NCI-H1048 (cell line): ENCODE measurements at regions not wholly inside any gene's neighbourhood (a gene's known extent, or its start where the extent isn't known, plus 50 kb on each side); places are given as distances from the start of the nearest gene placed in this dataset.

Experiments used
- DNase-seq: peaks from one replicate; lab custom pipeline; 2025; lab: John Stamatoyannopoulos, UW

DNA sequence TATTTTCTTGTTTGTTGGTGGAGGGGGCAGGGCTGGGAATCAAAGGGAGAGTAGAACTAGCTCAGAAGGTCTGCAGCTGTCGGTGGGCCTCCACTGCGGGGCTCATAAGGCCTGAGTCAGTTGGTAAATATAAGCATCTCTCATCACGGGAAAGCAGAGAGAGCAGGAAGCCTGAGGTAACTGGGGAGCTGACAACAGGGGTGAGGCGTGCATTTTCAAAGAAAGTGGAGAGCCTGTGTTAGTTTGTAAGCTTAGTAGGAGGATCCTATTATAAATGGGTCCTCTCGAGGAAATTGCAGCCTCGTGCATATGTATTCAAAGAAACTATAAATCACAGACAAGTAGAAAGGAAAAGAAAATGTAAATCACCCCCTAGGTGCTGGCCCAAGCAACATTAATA is 221.0 kb upstream of the CDH13 start:
- no peak for DNase-seq

DNA sequence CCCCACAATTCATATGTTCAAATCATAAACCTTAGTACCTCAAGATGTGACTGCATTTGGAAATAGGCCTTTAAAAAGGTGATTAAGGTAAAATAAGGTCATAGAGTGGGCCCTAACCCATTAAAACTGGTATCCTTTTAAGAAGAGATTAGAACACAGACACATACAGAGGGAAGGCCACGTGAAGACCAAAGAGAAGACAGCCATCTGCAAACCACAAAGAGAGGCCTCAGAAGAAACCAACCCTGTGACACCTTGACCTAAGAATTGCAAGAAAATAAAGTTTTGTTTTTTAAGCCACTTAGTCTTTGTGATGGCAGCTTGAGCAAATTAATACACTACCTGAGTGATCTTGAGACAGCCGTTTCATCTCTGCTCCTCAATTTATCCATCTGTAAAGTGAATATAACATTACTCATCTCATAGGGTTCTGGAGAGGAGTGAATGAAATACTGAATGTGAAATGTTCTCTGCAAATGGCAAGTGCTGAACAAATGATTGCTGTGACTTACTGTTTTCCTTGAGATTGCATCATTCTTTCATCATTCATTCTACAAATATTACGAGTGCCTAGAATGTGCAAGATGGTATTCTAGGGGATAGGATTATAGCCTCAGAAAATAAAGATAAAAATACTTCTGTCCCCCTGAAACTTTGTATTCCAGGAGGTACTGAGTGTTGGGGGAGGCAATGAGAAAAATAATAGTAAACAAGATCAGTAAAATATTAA is 222.0 kb upstream of the CDH13 start:
- DNase-seq: no peak

DNA sequence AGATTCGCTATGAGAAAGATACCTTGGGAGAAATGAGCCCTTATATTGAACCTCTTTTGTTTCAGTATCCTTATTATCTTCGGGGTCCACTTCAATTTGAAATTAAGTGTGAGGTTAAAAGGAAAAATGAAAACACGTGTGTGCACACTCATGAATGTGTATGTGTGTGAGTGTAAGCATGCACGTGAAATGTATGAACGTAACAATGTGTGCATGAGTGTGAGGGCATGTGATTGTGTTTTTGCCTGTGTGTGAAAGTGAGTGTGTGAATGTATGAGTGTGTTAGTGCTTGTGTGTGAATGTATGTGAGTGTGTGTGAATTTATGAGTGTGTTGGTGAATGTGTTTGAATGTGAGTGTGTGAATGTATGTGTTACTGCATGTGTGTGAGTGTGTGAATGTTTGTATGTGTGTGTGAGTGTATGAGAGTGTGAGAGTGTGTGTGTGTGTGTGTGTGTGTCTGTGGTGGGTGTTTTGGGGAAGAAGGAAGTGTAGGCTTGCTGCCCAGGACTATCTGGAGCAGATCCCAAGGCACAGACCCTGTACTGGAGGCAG is 224.0 kb upstream of the CDH13 start:
- DNase-seq: no peak

- DNase-seq: no peak
Measured at GRCh38 chr16:82400046-82400445, 226.7 kb upstream of the CDH13 start.

DNA sequence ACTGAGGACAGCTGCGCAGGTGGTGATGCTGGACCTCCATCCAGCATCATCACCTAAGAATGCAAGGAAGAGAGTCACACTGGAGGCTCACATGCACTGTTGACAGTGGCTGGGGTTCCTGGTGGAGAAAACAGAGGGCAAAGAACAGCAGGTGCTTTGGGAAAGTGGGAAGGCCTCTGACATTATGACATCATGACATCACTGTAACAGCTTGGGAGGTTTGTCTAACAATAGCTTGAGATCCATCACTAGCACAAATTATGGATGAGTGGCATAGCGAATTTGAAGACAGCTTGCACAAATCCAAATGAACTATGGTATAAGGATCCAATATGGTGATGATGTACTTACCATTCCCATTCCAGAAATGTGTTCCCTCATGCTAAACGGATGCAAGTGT is 226.5 kb upstream of the MPHOSPH6 start:
- no peak for DNase-seq

DNA sequence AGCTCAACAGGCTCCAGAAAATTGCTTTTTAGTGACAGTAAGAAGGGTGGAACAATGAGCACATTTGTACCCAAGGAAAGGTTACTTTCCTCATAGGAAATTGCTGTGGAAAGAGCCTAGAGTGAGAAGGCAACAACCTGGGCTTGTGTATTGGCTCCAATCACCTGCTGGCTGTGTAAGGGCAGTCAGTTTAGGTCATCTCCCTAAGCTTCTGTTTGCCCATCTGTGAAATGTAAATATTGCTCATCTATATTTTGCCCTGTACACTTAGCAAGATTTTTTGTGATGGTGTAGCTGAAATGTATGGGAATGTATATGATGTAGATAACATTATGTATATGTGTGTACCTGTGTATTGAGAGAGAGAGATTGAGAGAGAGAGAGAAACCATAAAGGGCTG is 225.2 kb upstream of the MPHOSPH6 start:
- DNase-seq: no peak

DNA sequence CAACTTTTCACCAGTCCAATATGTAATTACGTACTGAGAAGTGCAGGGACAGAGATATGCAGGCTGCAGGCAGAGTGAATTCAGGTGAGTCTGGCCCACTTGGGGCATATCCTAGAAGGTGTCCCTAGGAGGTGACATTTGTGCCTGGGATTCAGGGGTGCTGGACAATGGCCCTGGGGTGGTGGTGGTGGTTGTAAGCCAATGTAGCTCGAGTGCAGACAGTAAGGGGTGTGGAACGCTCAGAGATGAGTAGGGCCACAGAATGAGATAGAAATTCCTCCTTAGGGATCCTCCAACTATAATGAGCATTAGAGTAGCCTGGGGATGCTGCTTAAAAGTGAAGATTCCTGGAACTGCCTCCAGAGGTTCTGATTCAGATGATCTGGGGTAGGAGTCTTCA is 221.7 kb upstream of the MPHOSPH6 start:
- DNase-seq: no peak

GRCh38 chr16:82389956-82390650 is 220.1 kb upstream of the MPHOSPH6 start:
- DNase-seq: no peak

- DNase-seq: no peak
Measured at GRCh38 chr16:82386761-82387160, 216.7 kb upstream of the MPHOSPH6 start.

- DNase-seq: no peak
Measured at GRCh38 chr16:82384949-82385348, 214.9 kb upstream of the MPHOSPH6 start.

- DNase-seq: no peak
Measured at GRCh38 chr16:82384017-82384416, 214.0 kb upstream of the MPHOSPH6 start.

DNA sequence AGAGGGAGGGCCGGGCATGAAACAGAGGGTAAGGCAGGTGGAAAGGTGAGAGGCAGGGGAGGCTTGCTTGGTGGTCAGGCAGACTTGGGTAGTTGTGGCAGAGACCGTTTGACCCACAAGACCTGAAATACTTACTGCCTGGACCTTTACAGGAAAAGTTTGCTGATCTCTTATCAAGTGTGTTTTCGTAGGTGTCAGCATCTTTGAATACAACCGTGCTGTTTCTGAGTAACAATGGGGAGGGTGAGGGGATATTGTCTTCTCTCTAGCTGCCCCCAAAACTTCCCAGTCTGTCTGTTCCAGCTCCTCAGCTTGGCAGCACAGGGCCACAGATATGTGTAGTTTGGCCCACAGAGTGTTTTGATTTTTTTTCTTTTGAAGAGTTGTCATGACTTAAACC is 212.5 kb upstream of the MPHOSPH6 start:
- DNase-seq: no peak

- no peak for DNase-seq
Measured at GRCh38 chr16:82379551-82379950, 209.5 kb upstream of the MPHOSPH6 start.

- no peak for DNase-seq
Measured at GRCh38 chr16:82373976-82374375, 204.0 kb upstream of the MPHOSPH6 start.

GRCh38 chr16:82370282-82370681 is 200.3 kb upstream of the MPHOSPH6 start:
- DNase-seq: no peak

DNA sequence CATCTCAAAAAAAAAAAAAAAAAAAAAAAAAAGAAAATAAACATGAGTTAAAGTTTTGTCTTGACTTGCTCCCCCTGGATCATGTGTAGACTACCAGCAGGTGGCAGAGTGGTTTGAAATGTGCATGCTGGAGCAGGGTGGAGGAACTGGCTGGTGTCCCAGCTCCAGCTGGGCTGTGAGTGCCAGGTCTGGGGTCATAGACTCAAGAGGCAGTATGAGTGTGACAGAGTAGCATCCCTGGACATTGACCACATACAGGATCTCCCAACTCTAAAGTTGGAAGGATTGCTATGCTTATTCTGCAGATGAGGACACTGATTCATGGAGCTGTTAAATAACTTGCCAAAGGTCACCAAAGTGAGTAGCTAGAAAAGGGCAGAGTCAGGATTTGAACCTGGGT is 198.0 kb upstream of the MPHOSPH6 start:
- DNase-seq: no peak

GRCh38 chr16:82366462-82366861 is 196.4 kb upstream of the MPHOSPH6 start:
- DNase-seq: no peak

DNA sequence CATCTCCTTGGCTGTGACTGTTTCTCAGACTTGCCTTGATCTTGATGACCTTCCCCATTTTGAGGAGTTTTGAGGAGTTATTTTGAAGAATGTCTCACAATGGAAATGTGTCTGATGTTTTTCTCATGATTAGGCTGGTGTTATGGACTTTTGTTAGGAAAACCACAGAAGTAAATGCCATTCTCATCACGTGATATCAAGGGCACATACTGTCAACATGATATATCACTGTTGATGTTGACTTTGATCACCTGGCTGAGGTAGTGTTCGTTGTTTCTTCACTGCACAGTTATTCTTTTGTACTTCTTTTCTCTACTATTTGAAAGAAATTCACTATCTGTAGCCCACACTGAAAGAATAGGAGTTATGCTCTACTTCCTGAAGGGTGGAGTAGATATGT is 194.7 kb upstream of the MPHOSPH6 start:
- no peak for DNase-seq

GRCh38 chr16:82363026-82363816 is 193.2 kb upstream of the MPHOSPH6 start:
- DNase-seq: no peak

- no peak for DNase-seq
Measured at GRCh38 chr16:82361885-82362284, 191.9 kb upstream of the MPHOSPH6 start.

GRCh38 chr16:82360024-82360783 is 190.2 kb upstream of the MPHOSPH6 start:
- no peak for DNase-seq
